ENCODE measurements at regions not wholly inside any gene's neighbourhood (a gene's known extent, or its start where the extent isn't known, plus 50 kb on each side); places are given as distances from the start of the nearest gene placed in this dataset.
A peak's percentile ranks its signal among the peaks of the same experiment; 100 is the strongest.

GRCh38 chr10:30786131-30786530 lies 156.6 kb upstream of the LYZL2 start:
- Histone ChIP-seq H4K20me1 (ENCODE audit: control insufficient read depth, extremely low read depth, insufficient read depth, low read length) (no peaks in the 10 kb centered on the region), H3K36me3 (ENCODE audit: control insufficient read depth, insufficient read depth, low read length) (no peaks in the 10 kb centered on the region), H3K9me3 (ENCODE audit: control insufficient read depth, insufficient read depth, low read depth, low read length) (no peaks in the 10 kb centered on the region), H3K4me3 (replicated peaks in 1 of 4; ENCODE audit: control extremely low read depth in 1 of 4, insufficient read depth in 1 of 4, low read depth in 3 of 4, low read length in 4 of 4) (no peak overlapping the region), H3K4me2 (ENCODE audit: extremely low read depth, insufficient read depth, low read length) (no peak overlapping the region), H3K27me3 (ENCODE audit: control insufficient read depth, insufficient read depth, low read length) (no peaks in the 10 kb centered on the region), H3K79me2 (ENCODE audit: control insufficient read depth, insufficient read depth, low read length) (no peaks in the 10 kb centered on the region), H3K4me1 (ENCODE audit: control insufficient read depth, extremely low read depth, insufficient read depth, low read length) (peaks cover 20% of the 10 kb centered on the region), H3K27ac (ENCODE audit: insufficient read depth, low read length) (no peak overlapping the region), H3K9ac (ENCODE audit: insufficient read depth, low read length) (no peak overlapping the region), H2AFZ (ENCODE audit: low read length) (no peak overlapping the region)
- peak in 1 of 2 donors; percentile 55 for DNase-seq (ENCODE audit: low read depth in 2 of 2)
- no peak for TF ChIP-seq CTCF (conservative IDR thresholded peaks at IDR 0.05 in 1 of 2, IDR thresholded peaks at IDR 0.05 in 1 of 2; ENCODE audit: low read depth in 1 of 2, low read length in 2 of 2)
- TF ChIP-seq EZH2 (IDR thresholded peaks at IDR 0.05; ENCODE audit: low read length, missing control alignments): no peak

- peak overlapping the region; percentile 57 for H3K9ac ChIP-seq (ENCODE audit: insufficient read depth, low read length)
These were observed 155.5 kb upstream of the LYZL2 start for GRCh38 chr10:30784897-30785605.

GRCh38 chr10:30784524-30784896 lies 155.0 kb upstream of the LYZL2 start:
- Histone ChIP-seq H3K4me1 (ENCODE audit: control insufficient read depth, extremely low read depth, insufficient read depth, low read length) (peaks cover 20% of the 10 kb centered on the region), H3K9ac (ENCODE audit: insufficient read depth, low read length) (peak overlapping the region; percentile 57), H3K4me3 (replicated peaks in 1 of 4; ENCODE audit: control extremely low read depth in 1 of 4, insufficient read depth in 1 of 4, low read depth in 3 of 4, low read length in 4 of 4) (peak overlapping the region in 3 of 4 experiments; percentile 11 to 54 (median 50)), H3K4me2 (ENCODE audit: extremely low read depth, insufficient read depth, low read length) (peak overlapping the region; percentile 18), H2AFZ (ENCODE audit: low read length) (no peak overlapping the region), H3K9me3 (ENCODE audit: control insufficient read depth, insufficient read depth, low read depth, low read length) (no peaks in the 10 kb centered on the region), H3K27ac (ENCODE audit: insufficient read depth, low read length) (peak overlapping the region; percentile 87), H3K36me3 (ENCODE audit: control insufficient read depth, insufficient read depth, low read length) (no peaks in the 10 kb centered on the region), H3K27me3 (ENCODE audit: control insufficient read depth, insufficient read depth, low read length) (no peaks in the 10 kb centered on the region), H3K79me2 (ENCODE audit: control insufficient read depth, insufficient read depth, low read length) (no peaks in the 10 kb centered on the region), H4K20me1 (ENCODE audit: control insufficient read depth, extremely low read depth, insufficient read depth, low read length) (no peaks in the 10 kb centered on the region)
- no peak for TF ChIP-seq CTCF (conservative IDR thresholded peaks at IDR 0.05 in 1 of 2, IDR thresholded peaks at IDR 0.05 in 1 of 2; ENCODE audit: low read depth in 1 of 2, low read length in 2 of 2)
- DNase-seq (ENCODE audit: low read depth in 2 of 2): peak; percentile 63 to 80

More at GRCh38 chr10:30784897-30785605, 155.5 kb upstream of the LYZL2 start:
- Histone ChIP-seq H3K4me2 (ENCODE audit: extremely low read depth, insufficient read depth, low read length) (peak overlapping the region; percentile 18), H3K9me3 (ENCODE audit: control insufficient read depth, insufficient read depth, low read depth, low read length) (no peaks in the 10 kb centered on the region), H3K36me3 (ENCODE audit: control insufficient read depth, insufficient read depth, low read length) (no peaks in the 10 kb centered on the region), H2AFZ (ENCODE audit: low read length) (peak overlapping the region; percentile 9), H3K27ac (ENCODE audit: insufficient read depth, low read length) (peak overlapping the region; percentile 87), H3K4me1 (ENCODE audit: control insufficient read depth, extremely low read depth, insufficient read depth, low read length) (peaks cover 20% of the 10 kb centered on the region), H4K20me1 (ENCODE audit: control insufficient read depth, extremely low read depth, insufficient read depth, low read length) (no peaks in the 10 kb centered on the region), H3K79me2 (ENCODE audit: control insufficient read depth, insufficient read depth, low read length) (no peaks in the 10 kb centered on the region), H3K27me3 (ENCODE audit: control insufficient read depth, insufficient read depth, low read length) (no peaks in the 10 kb centered on the region), H3K4me3 (replicated peaks in 1 of 4; ENCODE audit: control extremely low read depth in 1 of 4, insufficient read depth in 1 of 4, low read depth in 3 of 4, low read length in 4 of 4) (peak overlapping the region in 3 of 4 experiments; percentile 11 to 54 (median 50))
- DNase-seq (ENCODE audit: low read depth in 2 of 2): peak; percentile 77 to 82
- TF ChIP-seq EZH2 (IDR thresholded peaks at IDR 0.05; ENCODE audit: low read length, missing control alignments) (no peak), CTCF (conservative IDR thresholded peaks at IDR 0.05 in 1 of 2, IDR thresholded peaks at IDR 0.05 in 1 of 2; ENCODE audit: low read depth in 1 of 2, low read length in 2 of 2) (no peak)
